Natural killer cell (primary cell): ENCODE measurements at regions not wholly inside any gene's neighbourhood (a gene's known extent, or its start where the extent isn't known, plus 50 kb on each side); places are given as distances from the start of the nearest gene placed in this dataset.

Source experiments
- ATAC-seq, 3 donors: fragments of 150-1000 bp in 2 of 3; fragments of 200-7000 bp in 1 of 3; cut with Tn5 transposase; 1 replicate in 1 of 3; 2 replicates in 2 of 3; pipeline ENCODE4 v1.10.0; 2021; ENCODE audit warnings: mild to moderate bottlenecking in 2 of 3, moderate library complexity in 2 of 3
- DNase-seq, 2 donors: peaks; one replicate each; pipeline versions ENCODE4 v3.0.0 to v3.0.0-alpha.2; 2013 to 2021; ENCODE audit warnings: mixed read lengths in 1 of 2
- H3K27ac ChIP-seq: one replicate; pipeline ENCODE4 v1.5.1; 2013; ENCODE audit warnings: mild to moderate bottlenecking, low read length
- H3K27me3 ChIP-seq: one replicate; pipeline ENCODE4 v1.6.1; 2013; ENCODE audit warnings: low read length; ENCODE audit not compliant: control insufficient read depth, insufficient read depth
- H3K36me3 ChIP-seq: one replicate; pipeline ENCODE4 v1.6.1; 2013; ENCODE audit warnings: low read length; ENCODE audit not compliant: control insufficient read depth, insufficient read depth
- H3K4me1 ChIP-seq: one replicate; pipeline ENCODE4 v1.6.1; 2013; ENCODE audit warnings: low read length; ENCODE audit not compliant: control insufficient read depth, insufficient read depth
- H3K4me3 ChIP-seq: one replicate; pipeline ENCODE4 v1.5.1; 2013; ENCODE audit warnings: low read length
- H3K9me3 ChIP-seq: one replicate; pipeline ENCODE4 v1.6.1; 2013; ENCODE audit warnings: low read length; ENCODE audit not compliant: control insufficient read depth, insufficient read depth
- H3K27ac Mint-ChIP-seq, 2 donors: one replicate each; pipeline ENCODE4 v1.8.0; 2022; ENCODE audit warnings: mild to moderate bottlenecking in 2 of 2, mixed read lengths in 2 of 2, moderate library complexity in 1 of 2
- H3K27me3 Mint-ChIP-seq, 2 donors: one replicate each; pipeline ENCODE4 v1.8.0; 2022; ENCODE audit warnings: low read depth in 2 of 2, mixed read lengths in 2 of 2
- H3K36me3 Mint-ChIP-seq: one replicate; pipeline ENCODE4 v1.8.0; 2022; ENCODE audit warnings: mixed read lengths
- H3K4me1 Mint-ChIP-seq, 2 donors: one replicate each; pipeline ENCODE4 v1.8.0; 2022; ENCODE audit warnings: mixed read lengths in 2 of 2
- H3K4me3 Mint-ChIP-seq: one replicate; pipeline ENCODE4 v1.8.0; 2022; ENCODE audit warnings: mild to moderate bottlenecking, moderate library complexity, mixed read lengths
- H3K9me3 Mint-ChIP-seq, 2 donors: one replicate each; pipeline ENCODE4 v1.8.0; 2022; ENCODE audit warnings: mixed read lengths in 2 of 2
- WGBS: methylation state at CpG from one replicate; pipeline ENCODE4 v1.1.7; 2013; ENCODE audit warnings: missing lambda C conversion rate; ENCODE audit not compliant: insufficient coverage; 5-methylcytosine and 5-hydroxymethylcytosine counted together
- intact Hi-C: fragments of 100-400 bp; cut with micrococcal nuclease; formaldehyde crosslinking; loops from one replicate; pipeline ENCODE4 v1.14.2; 2022
- TF ChIP-seq, protein P1 (sequence below): fragments of 200-600 bp; IDR thresholded peaks from one replicate; pipeline ENCODE4 v1.8.0; 2022; ENCODE audit warnings: antibody characterized with exemption

DNA sequence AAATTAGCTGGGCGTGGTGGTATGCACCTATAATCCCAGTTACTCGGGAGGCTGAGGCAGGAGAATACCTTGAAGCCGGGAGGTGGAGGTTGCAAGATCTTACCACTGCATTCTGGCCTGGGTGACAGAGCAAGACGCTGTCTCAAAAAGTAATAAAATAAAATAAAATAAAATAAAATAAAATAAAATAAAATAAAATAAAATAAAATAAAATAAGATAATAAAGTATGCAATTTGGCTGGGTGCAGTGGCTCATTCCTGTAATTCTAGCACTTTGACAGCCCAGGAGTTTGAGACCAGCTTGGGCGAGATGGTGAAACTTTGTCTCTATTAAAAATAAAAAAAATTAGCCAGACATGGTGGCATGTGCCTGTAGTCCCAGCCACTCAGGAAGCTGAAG lies 85.6 kb upstream of the XPO1 start:
- Mint-ChIP-seq H3K4me3 (no peak overlapping the region), H3K27me3 (no peaks in the 10 kb centered on the region), H3K9me3 (no peaks in the 10 kb centered on the region), H3K4me1 (no peaks in the 10 kb centered on the region), H3K27ac (no peak overlapping the region), H3K36me3 (no peaks in the 10 kb centered on the region)
- ATAC-seq, result no peak
- no peaks in the 10 kb centered on the region for H3K36me3 ChIP-seq
- TF ChIP-seq, protein P1, sequence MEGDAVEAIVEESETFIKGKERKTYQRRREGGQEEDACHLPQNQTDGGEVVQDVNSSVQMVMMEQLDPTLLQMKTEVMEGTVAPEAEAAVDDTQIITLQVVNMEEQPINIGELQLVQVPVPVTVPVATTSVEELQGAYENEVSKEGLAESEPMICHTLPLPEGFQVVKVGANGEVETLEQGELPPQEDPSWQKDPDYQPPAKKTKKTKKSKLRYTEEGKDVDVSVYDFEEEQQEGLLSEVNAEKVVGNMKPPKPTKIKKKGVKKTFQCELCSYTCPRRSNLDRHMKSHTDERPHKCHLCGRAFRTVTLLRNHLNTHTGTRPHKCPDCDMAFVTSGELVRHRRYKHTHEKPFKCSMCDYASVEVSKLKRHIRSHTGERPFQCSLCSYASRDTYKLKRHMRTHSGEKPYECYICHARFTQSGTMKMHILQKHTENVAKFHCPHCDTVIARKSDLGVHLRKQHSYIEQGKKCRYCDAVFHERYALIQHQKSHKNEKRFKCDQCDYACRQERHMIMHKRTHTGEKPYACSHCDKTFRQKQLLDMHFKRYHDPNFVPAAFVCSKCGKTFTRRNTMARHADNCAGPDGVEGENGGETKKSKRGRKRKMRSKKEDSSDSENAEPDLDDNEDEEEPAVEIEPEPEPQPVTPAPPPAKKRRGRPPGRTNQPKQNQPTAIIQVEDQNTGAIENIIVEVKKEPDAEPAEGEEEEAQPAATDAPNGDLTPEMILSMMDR, result no peak
- H3K27ac ChIP-seq, result no peak overlapping the region
- no peak for DNase-seq
- no peaks in the 10 kb centered on the region for H3K27me3 ChIP-seq
- intact Hi-C loops, result no loop called here
- no peaks in the 10 kb centered on the region for H3K9me3 ChIP-seq
- WGBS, result 96% methylated on average over 4 of the region's 5 CpGs
- H3K4me3 ChIP-seq, result no peak overlapping the region
- H3K4me1 ChIP-seq, result no peaks in the 10 kb centered on the region

DNA sequence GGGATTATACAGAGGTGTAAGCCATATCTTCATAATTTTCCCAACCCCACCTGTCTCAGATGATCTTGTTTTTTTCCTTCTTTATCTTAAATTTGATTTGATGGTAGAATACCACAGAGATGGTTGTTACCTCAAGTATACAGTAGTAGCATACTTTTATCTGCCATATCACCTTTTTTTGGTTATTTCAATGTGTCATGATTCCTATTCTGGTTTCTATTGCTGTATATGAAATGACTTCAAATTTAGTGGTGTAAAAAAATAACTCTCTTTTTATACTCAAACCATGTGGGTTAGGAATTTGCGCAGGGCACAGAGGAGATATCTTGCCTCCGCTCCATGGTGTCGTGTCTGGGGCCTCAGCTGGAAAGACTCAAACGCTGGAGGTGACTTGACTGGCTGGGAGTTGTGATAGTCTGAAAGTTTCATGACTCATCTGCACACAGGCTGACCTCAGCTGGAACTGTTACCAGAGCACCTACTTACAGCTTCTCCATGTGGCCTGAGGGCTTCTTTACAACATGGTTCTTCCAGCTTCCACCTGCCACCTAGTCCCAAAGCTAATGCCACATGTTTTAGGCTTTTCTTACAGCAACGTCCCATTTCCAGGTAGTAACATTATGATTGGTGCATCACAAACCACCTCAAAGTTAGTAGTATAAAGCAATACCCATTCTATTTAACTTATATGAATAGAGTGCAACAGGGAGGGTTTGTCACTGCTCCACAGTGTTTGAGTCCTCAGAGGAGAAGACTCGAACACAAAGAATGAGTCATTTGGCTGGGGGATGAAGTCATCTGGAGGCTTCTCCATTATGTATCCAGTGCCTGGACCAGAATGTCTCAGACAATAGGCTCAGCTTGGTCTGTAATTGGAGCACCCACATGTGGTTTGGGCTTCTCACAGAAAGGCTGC lies 82.3 kb upstream of the XPO1 start:
- ATAC-seq, result no peak
- no peak overlapping the region for H3K27ac ChIP-seq
- TF ChIP-seq, protein P1, result no peak
- H3K27me3 ChIP-seq, result no peaks in the 10 kb centered on the region
- no peaks in the 10 kb centered on the region for H3K9me3 ChIP-seq
- H3K4me1 Mint-ChIP-seq, result no peaks in the 10 kb centered on the region
- H3K36me3 ChIP-seq, result no peaks in the 10 kb centered on the region
- no peaks in the 10 kb centered on the region for H3K9me3 Mint-ChIP-seq
- H3K4me3 Mint-ChIP-seq, result no peak overlapping the region
- H3K27ac Mint-ChIP-seq, result no peak overlapping the region
- intact Hi-C loops, result no loop called here
- no peaks in the 10 kb centered on the region for H3K4me1 ChIP-seq
- peaks cover 0 to 3% of the 10 kb centered on the region in 2 donors for H3K27me3 Mint-ChIP-seq
- DNase-seq, result no peak
- no peaks in the 10 kb centered on the region for H3K36me3 Mint-ChIP-seq
- H3K4me3 ChIP-seq, result no peak overlapping the region
- 81% methylated on average over 6 of the region's 6 CpGs for WGBS

DNA sequence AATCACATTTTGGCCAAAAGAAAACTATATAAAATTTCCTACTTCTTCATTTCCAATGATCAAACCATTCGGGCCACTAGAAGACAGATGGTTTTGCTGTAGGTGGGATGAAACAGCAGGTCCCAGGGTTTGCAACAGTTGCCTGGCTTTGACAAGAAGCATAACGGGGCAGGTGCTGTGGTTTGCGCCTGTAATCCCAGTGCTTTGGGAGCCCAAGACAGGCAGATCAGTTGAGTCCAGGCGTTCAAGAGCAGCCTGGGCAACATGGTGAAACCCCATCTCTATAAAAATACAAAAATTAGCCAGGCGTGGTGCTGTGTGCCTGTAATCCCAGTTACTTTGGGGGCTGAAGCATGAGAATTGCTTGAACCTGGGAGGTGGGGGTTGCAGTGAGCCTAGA lies 81.4 kb upstream of the XPO1 start:
- H3K4me3 ChIP-seq, result no peak overlapping the region
- WGBS, result 91% methylated on average over 4 of the region's 5 CpGs
- no peak for ATAC-seq

More for the DNA sequence above, 81.4 kb upstream of the XPO1 start:
- no peak for DNase-seq
- no peaks in the 10 kb centered on the region for H3K9me3 ChIP-seq
- peaks cover 0 to 3% of the 10 kb centered on the region in 2 donors for H3K27me3 Mint-ChIP-seq
- H3K27ac ChIP-seq, result no peak overlapping the region
- H3K4me1 ChIP-seq, result no peaks in the 10 kb centered on the region
- no peak overlapping the region for H3K4me3 Mint-ChIP-seq
- no peaks in the 10 kb centered on the region for H3K36me3 ChIP-seq
- H3K27me3 ChIP-seq, result no peaks in the 10 kb centered on the region
- no peaks in the 10 kb centered on the region for H3K4me1 Mint-ChIP-seq
- TF ChIP-seq, protein P1, result no peak
- H3K27ac Mint-ChIP-seq, result no peak overlapping the region
- no peaks in the 10 kb centered on the region for H3K36me3 Mint-ChIP-seq
- intact Hi-C loops, result no loop called here
- H3K9me3 Mint-ChIP-seq, result no peaks in the 10 kb centered on the region
